HG02678 (cell line): ENCODE measurements at regions not wholly inside any gene's neighbourhood (a gene's known extent, or its start where the extent isn't known, plus 50 kb on each side); places are given as distances from the start of the nearest gene placed in this dataset.

Experiments
- ATAC-seq: cut with Tn5 transposase; IDR thresholded peaks from one replicate; pipeline ENCODE4 v1.9.1; 2021; ENCODE audit warnings: mild to moderate bottlenecking, moderate library complexity; ENCODE audit not compliant: unreplicated experiment

- no peak for ATAC-seq
Measured at GRCh38 chr3:147046916-147047315, 359.4 kb downstream of the ZIC4 start.

DNA sequence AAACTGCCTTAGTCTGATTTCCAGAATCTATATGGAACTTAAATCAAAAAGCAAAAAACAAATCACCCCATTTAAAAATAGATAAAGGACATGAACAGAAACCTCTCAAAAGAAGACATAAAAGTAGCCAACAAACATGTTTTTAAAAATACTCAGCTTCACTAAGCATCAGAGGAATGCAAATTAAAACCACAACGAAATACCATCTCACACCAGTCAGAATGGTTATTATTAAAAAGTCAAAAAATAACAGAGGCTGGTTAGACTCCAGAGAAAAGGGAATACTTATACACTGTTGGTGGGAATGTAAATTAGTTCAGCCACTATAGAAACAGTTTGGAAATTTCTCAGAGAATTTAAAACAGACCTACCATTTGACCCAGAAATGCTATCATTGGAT lies 367.9 kb downstream of the ZIC4 start:
- no peak for ATAC-seq

- no peak for ATAC-seq
Measured at GRCh38 chr3:147034359-147034758, 372.0 kb downstream of the ZIC4 start.

DNA sequence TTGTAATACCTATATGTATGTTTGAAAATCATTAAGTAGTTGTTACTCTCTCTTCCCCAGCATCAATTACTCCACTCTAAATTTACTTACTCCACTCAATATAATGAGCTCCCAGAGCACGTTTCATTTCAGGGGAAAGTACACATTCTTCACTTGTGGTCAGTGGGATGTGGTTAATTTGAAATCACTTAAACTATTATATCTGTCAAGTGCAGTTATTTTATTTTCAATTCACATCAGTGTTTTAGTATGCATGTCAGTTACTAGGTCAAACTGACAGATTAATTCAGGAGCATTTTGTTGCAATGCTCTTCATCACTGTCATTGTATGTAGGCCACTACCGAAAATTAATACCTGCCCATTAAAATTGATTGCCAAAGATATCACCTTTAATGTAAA lies 376.1 kb downstream of the ZIC4 start:
- no peak for ATAC-seq

DNA sequence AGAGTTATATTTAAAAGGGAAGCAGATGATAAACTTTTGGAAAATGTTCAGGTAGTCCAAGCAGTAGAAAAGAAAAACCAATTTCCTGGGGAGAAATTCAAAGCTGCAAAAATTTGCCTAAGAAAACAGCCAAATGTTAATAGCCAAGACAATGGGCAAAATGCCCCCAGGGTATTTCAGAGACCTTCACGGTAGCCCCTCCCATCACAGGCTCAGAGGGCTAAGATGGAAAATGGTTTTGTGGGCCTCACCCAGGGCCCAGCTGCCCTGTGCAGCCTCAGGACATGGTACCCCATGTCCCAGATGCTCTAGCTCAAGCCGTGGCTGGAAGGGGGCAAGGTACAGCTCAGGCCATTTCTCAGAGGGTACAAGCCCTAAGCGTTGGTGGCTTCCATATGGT lies 391.0 kb downstream of the ZIC4 start:
- no peak for ATAC-seq

DNA sequence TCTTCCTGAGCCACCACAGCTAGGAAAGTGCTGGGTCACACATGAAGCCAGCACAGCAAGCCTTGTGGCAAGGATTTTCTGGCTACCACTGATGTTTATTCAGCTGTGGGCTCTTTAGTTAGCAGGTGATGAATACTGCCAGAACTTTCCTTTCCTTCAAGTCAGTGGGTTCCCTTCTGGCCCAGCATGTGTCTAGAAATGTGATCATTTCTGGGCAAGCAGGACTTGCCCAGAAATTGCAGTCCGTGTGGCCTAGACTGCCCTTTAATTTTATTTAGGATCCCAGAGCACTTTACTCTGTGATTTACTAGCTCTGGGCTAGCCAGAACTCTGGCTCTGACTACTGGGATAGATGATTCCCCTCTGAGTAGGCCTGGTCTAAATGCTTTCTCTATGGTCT lies 397.5 kb downstream of the ZIC4 start:
- ATAC-seq: no peak

DNA sequence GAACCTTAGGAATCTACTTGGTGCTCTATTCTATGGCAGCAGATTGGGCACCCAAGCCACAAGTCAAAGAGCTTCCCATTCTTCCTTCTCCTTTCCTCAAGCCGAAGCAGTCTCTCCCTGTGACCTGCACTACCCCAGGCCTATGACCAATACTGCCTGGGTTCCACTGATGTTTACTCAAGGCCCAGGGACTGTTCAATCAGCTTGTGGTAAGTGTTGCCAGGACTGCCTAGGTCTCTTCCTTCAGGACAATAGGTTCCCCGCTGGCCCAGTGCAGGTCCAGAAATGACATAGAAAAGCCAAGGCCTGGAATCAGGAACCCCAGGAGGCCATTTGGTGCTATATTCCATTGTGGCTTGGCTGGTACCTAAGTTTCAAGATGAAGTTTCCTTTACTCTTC lies 397.9 kb downstream of the ZIC4 start:
- no peak for ATAC-seq

- ATAC-seq: no peak
Measured at GRCh38 chr3:147007736-147008245, 398.6 kb downstream of the ZIC4 start.

DNA sequence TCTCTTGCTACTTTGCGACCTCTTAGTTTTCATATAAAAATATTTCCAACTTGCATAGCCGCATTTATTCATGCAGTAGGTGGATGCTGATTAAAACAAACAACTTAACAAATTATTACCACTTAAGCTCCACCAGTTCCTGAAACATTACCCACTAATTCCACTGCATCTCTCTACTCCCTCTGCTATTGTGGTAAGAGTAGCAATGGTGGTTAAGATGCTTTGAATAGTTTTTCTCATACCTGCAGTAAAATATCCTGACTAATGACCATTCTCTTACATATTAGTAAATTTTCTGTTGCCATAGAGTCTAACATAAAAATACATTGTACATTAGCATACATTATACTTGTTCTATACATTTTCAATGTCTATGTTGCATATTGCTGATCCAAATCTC lies 397.6 kb upstream of the PLSCR5 start:
- ATAC-seq: no peak

DNA sequence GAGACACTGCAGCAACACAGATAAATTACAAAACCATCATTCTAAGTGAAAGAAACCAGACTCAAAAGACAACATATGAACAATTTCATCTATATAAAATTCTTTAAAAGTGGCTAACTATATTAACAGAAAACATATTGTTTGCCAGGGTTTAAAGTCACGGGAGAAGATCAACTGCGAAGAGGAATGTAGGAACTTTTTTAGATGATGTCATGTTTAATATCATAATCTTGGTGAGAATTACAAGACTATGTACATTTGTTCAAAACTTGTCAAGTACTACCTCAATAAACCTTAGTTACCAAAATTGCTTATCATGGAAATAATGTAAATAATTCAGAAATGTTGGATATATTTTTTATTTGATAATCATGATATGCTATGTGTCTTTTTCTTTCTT lies 395.1 kb upstream of the PLSCR5 start:
- ATAC-seq: no peak

- ATAC-seq: no peak
Measured at GRCh38 chr3:146991907-146992306, 386.8 kb upstream of the PLSCR5 start.

DNA sequence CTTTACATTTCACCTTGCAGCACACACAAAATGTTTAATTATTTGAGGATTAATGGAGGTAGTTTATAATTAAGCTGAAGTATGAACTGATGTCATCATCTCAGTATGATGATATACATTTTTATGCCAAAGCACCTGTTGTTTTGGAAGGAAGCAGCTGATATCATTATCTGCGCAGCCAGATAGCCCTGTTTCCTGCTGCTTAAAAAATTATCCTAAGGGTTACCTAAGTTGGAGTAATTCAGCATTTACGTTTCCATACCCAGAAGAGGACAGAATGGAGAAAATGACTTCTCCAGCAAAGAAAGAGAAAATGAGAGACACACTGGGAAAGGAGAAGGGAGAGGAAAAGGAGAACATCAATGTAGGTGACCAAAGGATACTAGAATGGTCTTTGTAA lies 370.3 kb upstream of the PLSCR5 start:
- ATAC-seq: no peak

DNA sequence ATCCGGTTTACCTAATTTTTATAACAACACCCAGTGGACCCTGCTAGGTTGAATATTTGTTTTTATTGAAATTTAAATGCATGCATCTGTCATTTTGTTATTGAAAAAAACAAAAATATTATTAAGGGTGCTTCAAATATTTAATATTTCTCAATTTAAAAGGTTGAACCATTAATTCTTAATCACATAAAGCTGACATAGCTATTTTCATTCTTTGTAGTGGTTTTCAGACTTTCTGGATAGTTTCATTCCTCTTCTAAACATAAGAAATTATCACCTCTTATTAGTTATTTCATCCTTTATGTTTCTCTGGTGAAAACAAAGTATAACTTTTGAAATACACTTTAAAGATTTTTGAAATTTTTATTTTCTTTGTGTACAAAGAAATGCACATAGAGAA lies 369.9 kb upstream of the PLSCR5 start:
- no peak for ATAC-seq

- no peak for ATAC-seq
Measured at GRCh38 chr3:146974001-146974400, 368.9 kb upstream of the PLSCR5 start.

DNA sequence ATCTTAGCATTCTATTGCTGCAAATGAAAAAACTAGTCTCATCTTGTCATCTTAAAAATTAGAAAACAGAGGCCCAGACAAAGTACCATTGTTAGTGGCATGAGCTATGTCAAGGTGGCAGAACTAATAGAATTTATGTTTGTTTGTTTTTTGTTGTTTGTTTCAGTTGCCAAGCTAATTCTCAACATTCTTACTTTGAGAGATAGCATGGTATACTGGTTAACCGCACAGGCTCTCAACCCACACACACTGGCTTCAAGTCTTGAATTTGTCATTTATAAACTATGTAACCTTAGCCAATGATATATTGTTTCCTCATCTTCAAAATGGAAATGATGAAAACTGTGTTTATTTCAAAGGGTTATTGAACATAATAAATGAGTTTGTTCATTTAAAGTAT lies 367.6 kb upstream of the PLSCR5 start:
- ATAC-seq: no peak

- no peak for ATAC-seq
Measured at GRCh38 chr3:146970236-146970635, 365.1 kb upstream of the PLSCR5 start.

GRCh38 chr3:146969356-146969755 lies 364.2 kb upstream of the PLSCR5 start:
- no peak for ATAC-seq

DNA sequence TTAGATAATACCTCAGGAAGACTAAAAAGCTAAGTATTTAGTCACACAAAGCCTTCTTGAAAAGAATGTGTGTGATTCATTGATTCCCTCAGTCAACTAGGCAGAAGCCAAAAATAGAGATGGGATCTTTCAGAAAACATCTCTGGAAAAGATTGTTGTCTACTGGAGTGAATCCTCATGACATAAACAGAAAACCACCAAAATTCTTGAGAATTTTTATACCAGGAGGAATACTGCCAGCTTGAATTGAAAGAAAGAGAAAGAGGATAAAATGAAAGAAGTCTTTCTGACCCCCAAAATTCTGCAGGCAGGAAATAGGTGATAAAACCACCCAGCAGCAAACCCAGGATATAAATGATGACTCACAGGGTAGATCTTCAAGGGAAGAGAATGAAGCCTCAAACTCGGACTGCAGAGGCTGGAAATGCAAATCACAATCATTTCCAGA lies 363.1 kb upstream of the PLSCR5 start:
- no peak for ATAC-seq

DNA sequence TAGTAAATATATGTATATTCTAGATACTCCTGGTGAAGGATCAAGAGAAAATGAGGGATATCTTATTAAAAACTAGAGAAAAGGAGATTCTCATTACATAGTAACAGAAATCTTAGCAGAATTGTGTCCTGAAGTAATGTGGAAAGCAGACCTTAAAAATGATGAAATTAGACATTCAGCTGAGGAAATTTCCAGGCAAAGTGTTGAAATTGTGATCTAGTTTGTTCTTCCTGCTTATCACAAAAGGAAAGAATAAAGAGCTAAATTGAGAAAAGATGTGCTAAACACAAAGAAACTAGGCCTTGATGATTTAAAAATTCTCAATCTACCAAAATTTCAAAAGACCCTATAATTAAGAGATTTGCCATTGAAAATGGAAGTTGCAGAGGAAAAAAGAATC lies 362.6 kb upstream of the PLSCR5 start:
- no peak for ATAC-seq

GRCh38 chr3:146966124-146966523 lies 361.0 kb upstream of the PLSCR5 start:
- ATAC-seq: no peak

DNA sequence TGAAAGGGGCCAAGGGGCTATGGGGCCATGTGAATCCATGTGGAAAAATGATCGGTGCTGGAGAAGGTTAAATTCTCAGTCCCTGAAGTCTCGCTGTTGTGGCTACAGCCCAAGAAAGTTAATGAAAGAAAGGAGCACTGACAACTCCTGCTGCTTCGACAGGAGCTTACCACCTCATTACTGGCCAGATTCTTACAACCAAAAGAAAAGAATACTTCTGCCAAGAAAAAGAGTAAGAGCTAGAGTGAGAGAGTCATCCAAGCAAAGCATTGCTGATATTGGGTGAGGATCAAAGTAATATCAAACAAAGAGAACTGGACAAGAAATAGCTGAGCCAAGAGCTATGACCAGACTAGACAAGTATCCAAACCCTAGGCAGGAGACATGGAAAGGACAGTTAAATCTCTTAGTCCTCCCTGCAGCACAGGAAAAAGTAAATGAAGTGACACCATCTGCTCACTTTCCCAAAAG lies 348.4 kb upstream of the PLSCR5 start:
- no peak for ATAC-seq

DNA sequence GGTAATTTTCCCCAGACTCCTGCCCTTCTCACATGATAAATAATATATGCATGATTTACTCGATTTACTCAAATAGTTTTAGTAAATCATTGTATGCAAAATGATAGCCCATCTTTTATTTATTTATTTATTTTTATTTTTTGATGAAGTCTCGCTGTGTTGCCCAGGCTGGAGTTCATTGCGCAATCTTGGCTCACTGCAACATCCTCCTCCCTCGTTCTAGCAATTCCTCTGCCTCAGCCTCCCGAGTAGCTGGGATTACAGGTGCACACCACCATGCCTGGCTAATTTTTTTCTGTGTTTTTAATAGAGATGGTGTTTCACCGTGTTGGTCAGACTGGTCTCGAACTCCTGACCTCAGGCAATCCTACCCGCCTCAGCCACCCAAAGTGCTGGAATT lies 343.8 kb upstream of the PLSCR5 start:
- ATAC-seq: no peak

DNA sequence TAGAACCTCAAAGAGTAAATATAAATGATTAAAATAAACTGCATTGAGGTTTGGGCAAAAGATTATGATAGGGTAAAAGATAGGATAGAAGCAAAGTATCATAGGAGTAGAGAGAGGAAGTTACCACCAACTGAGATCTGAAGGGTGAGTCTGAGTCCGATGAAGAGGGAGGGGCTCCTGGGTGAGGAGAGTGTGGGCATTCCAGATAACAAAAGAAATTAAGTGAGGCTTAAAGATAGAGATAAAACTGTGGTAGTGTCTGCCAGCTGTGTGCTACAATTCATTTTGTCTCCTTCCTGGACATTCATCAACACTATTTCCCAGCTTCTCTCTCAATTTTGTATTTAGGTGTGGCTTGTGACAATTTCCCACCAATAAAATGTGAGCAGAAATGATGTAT lies 343.0 kb upstream of the PLSCR5 start:
- ATAC-seq: no peak

GRCh38 chr3:146929696-146930095 lies 324.6 kb upstream of the PLSCR5 start:
- ATAC-seq: no peak
